Chondrocyte (in vitro differentiated cells): ENCODE measurements at regions not wholly inside any gene's neighbourhood (a gene's known extent, or its start where the extent isn't known, plus 50 kb on each side); places are given as distances from the start of the nearest gene placed in this dataset.
"Not testable (repeated sequence)": the region's sequence is repeated elsewhere in the genome, so short reads cannot be mapped to it uniquely, and the experiment has no call there.

Source experiments
- DNase-seq: peaks from one replicate; pipeline ENCODE4 v3.0.0; 2021; ENCODE audit warnings: mixed read lengths, low spot score
- H3K27ac Mint-ChIP-seq: one replicate; pipeline ENCODE4 v1.8.0; 2021; ENCODE audit warnings: mild to moderate bottlenecking, moderate library complexity, mixed read lengths; ENCODE audit not compliant: unreplicated experiment
- H3K27me3 Mint-ChIP-seq: 2 replicates; pipeline ENCODE4 v1.8.0; 2021; ENCODE audit warnings: low read depth, mixed read lengths
- H3K36me3 Mint-ChIP-seq: 2 replicates; pipeline ENCODE4 v1.8.0; 2021; ENCODE audit warnings: low read depth, mixed read lengths
- H3K4me1 Mint-ChIP-seq: 2 replicates; pipeline ENCODE4 v1.8.0; 2021; ENCODE audit warnings: low read depth, mild to moderate bottlenecking, mixed read lengths
- H3K4me3 Mint-ChIP-seq: one replicate; pipeline ENCODE4 v1.8.0; 2021; ENCODE audit warnings: mild to moderate bottlenecking, moderate library complexity, mixed read lengths; ENCODE audit not compliant: unreplicated experiment
- H3K9me3 Mint-ChIP-seq: 2 replicates; pipeline ENCODE4 v1.8.0; 2021; ENCODE audit warnings: low read depth, mixed read lengths
- TF ChIP-seq, protein P1 (sequence below): fragments of 200-600 bp; sonication (generic); IDR thresholded peaks from 2 replicates; pipeline ENCODE4 v1.5.0; 2021; ENCODE audit warnings: antibody characterized with exemption, mild to moderate bottlenecking, moderate library complexity

DNA sequence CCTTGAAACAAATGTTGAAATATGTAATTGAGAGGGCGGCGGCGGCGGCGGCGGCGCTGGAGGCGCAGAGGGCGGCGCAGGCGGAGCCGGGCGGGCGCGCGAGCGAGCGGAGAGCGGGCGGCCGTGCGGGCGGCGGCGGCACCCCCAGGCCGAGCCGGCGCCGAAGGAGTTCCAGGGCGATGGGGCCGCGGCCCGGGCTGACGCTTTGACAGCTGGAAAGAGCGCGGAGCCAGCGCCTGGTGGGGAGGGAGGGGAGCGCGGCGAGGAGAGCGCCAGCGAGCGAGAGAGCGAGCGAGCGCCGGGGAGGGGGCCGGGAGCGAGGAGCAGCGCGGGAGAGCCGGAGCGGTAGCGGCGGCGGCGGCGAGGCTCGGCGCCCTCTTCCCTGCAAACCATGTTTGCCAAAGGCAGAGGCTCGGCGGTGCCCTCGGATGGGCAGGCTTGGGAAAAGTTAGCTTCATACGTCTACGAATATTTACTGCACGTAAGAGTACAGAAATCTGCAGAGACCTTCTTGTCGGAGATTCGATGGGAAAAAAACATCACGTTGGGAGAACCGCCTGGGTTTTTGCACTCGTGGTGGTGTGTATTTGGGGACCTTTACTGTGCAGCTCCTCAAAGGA is 116.8 kb upstream of the CDK13 start:
- not testable (repeated sequence) for H3K4me1 Mint-ChIP-seq, DNase-seq, H3K9me3 Mint-ChIP-seq, H3K27ac Mint-ChIP-seq, H3K36me3 Mint-ChIP-seq
- TF ChIP-seq, protein P1, sequence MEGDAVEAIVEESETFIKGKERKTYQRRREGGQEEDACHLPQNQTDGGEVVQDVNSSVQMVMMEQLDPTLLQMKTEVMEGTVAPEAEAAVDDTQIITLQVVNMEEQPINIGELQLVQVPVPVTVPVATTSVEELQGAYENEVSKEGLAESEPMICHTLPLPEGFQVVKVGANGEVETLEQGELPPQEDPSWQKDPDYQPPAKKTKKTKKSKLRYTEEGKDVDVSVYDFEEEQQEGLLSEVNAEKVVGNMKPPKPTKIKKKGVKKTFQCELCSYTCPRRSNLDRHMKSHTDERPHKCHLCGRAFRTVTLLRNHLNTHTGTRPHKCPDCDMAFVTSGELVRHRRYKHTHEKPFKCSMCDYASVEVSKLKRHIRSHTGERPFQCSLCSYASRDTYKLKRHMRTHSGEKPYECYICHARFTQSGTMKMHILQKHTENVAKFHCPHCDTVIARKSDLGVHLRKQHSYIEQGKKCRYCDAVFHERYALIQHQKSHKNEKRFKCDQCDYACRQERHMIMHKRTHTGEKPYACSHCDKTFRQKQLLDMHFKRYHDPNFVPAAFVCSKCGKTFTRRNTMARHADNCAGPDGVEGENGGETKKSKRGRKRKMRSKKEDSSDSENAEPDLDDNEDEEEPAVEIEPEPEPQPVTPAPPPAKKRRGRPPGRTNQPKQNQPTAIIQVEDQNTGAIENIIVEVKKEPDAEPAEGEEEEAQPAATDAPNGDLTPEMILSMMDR: peak; percentile 31
- peak overlapping the region; percentile 70 for H3K4me3 Mint-ChIP-seq
- H3K27me3 Mint-ChIP-seq: peaks cover 53% of the 10 kb centered on the region

DNA sequence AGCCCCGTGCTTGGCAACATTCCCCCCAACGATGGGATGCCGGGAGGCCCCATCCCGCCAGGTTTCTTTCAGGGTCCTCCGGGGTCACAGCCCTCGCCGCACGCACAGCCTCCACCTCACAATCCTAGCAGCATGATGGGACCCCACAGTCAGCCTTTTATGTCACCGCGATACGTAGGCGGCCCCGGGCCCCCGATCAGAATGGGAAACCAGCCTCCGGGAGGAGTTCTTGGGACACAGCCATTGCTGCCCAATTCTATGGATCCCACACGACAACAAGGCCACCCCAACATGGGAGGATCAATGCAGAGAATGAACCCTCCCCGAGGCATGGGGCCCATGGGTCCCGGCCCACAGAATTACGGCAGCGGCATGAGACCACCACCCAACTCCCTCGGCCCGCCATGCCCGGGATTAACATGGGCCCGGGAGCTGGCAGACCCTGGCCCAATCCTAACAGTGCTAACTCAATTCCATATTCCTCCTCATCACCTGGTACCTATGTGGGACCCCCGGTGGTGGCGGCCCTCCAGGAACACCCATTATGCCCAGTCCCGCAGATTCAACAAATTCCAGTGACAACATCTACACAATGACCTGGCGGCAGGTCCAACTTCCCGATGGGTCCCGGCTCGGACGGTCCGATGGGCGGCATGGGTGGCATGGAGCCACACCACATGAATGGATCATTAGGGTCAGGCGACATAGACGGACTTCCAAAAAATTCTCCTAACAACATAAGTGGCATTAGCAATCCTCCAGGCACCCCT is 116.0 kb upstream of the CDK13 start:
- H3K27ac Mint-ChIP-seq, H3K36me3 Mint-ChIP-seq, DNase-seq, H3K4me1 Mint-ChIP-seq, H3K9me3 Mint-ChIP-seq: not testable (repeated sequence)
- H3K4me3 Mint-ChIP-seq: peak overlapping the region; percentile 70
- peaks cover 46% of the 10 kb centered on the region for H3K27me3 Mint-ChIP-seq

DNA sequence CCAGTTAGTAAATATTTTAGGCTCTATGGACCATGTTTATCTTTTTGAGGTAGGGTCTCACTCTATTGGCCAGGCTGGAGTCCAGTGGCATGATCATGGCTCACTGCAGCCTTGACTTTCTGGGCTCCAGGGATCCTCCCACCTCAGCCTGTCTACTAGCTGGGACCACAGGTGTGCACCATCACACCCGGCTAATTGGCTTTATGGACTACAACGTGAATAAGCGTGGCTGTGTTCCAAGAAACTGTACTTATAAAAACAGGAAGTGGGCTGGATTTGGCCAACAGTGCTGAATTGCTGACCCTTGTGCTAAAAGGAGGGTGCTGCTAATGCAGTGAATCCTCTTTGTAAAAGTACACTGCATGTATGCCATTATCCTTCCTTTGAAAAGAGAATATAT is 111.7 kb upstream of the CDK13 start:
- DNase-seq: no peak
- TF ChIP-seq, protein P1: no peak
- no peaks in the 10 kb centered on the region for H3K9me3 Mint-ChIP-seq
- H3K27me3 Mint-ChIP-seq: peaks cover 57% of the 10 kb centered on the region
- peaks cover 9% of the 10 kb centered on the region for H3K4me1 Mint-ChIP-seq
- peaks cover 2% of the 10 kb centered on the region for H3K36me3 Mint-ChIP-seq
- H3K27ac Mint-ChIP-seq: no peak overlapping the region
- no peak overlapping the region for H3K4me3 Mint-ChIP-seq

DNA sequence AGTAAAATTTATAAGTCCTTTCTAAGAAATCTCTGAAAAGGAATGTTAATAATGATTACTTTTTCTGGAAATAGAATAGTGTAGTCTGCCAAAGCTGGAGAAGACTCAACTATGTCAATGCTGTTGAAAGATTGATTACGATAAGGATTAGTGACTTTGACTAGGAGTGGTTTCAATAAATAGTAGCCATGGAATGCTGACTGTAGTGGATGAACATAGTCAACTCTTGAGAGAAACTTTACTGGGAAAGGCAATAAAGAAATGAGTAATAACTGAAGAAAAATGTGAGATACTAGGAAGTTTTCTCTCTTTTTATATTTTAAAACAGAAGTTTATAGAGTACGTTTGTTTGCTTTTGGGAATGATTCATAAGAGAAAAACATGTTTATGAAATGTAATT is 105.0 kb upstream of the CDK13 start:
- no peak for DNase-seq
- TF ChIP-seq, protein P1: no peak
- H3K9me3 Mint-ChIP-seq: no peaks in the 10 kb centered on the region
- H3K27me3 Mint-ChIP-seq: peaks cover 36% of the 10 kb centered on the region
- no peaks in the 10 kb centered on the region for H3K4me1 Mint-ChIP-seq
- no peaks in the 10 kb centered on the region for H3K36me3 Mint-ChIP-seq
- H3K4me3 Mint-ChIP-seq: no peak overlapping the region
- H3K27ac Mint-ChIP-seq: no peak overlapping the region

DNA sequence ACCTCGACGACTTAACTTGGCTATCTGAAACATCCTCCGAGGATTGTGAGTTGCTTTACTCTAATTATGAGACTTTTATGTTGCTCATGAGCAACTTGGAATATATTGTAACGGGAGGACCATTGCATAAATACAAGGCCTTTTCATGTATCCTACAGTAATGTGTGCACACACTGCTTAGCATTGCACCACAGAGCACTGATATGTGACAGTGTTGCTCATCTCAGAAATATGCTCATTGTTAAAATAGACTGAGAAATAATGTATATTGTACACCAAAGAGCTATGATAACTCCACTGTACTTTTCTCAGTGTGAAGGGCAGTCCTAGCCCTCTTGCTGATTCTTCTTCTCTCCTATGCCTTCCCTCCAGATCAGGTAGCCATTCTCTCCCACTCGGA is 102.8 kb upstream of the CDK13 start:
- no peaks in the 10 kb centered on the region for H3K36me3 Mint-ChIP-seq
- no peak overlapping the region for H3K4me3 Mint-ChIP-seq
- peaks cover 29% of the 10 kb centered on the region for H3K27me3 Mint-ChIP-seq
- H3K27ac Mint-ChIP-seq: no peak overlapping the region
- no peak for DNase-seq
- TF ChIP-seq, protein P1: no peak
- H3K9me3 Mint-ChIP-seq: no peaks in the 10 kb centered on the region
- H3K4me1 Mint-ChIP-seq: no peaks in the 10 kb centered on the region
